ENCODE measurements at regions not wholly inside any gene's neighbourhood (a gene's known extent, or its start where the extent isn't known, plus 50 kb on each side); places are given as distances from the start of the nearest gene placed in this dataset.

GRCh38 chr17:55582897-55583296 is 71.6 kb upstream of the SMIM36 start:
- no peak overlapping the region for H3K4me3 ChIP-seq

GRCh38 chr17:55580596-55581133 is 69.4 kb upstream of the SMIM36 start:
- Histone ChIP-seq H2AFZ (no peak overlapping the region), H3K79me2 (ENCODE audit: low read depth) (no peaks in the 10 kb centered on the region)
- POLR2A ChIA-PET (ENCODE audit: unreplicated experiment) = no interaction called here

More at GRCh38 chr17:55582897-55583296, 71.6 kb upstream of the SMIM36 start:
- DNase-seq = no peak
- no TSS peak for BruUV-seq (replicated peaks)
- TF ChIP-seq EZH2 (IDR thresholded peaks at IDR 0.05; ENCODE audit: low read depth) (no peak), CTCF (conservative IDR thresholded peaks at IDR 0.05) (no peak)
- ChIA-PET CTCF (no interaction called here), POLR2A (ENCODE audit: unreplicated experiment) (no interaction called here)
- peaks cover 18% of the 10 kb centered on the region for H3K4me1 ChIP-seq (replicated peaks; ENCODE audit: insufficient read depth)
- no peaks in the 10 kb centered on the region for H3K79me2 ChIP-seq (ENCODE audit: low read depth)
- no peaks in the 10 kb centered on the region for H4K20me1 ChIP-seq (ENCODE audit: insufficient read depth)
- H3K4me2 ChIP-seq = no peak overlapping the region
- intact Hi-C loops (cut with micrococcal nuclease; ENCODE audit: unreplicated experiment) = no loop called here
- H2AFZ ChIP-seq = no peak overlapping the region
- no peaks in the 10 kb centered on the region for H3K36me3 ChIP-seq (ENCODE audit: low read depth)
- H3K9me3 ChIP-seq (ENCODE audit: insufficient read depth, low read depth) = no peaks in the 10 kb centered on the region; the same call in 1 of the 2 replicates
- no peaks in the 10 kb centered on the region for H3K9me2 ChIP-seq (ENCODE audit: insufficient read depth)
- no peaks in the 10 kb centered on the region for H3K27me3 ChIP-seq (ENCODE audit: insufficient read depth, low read depth)
- H3K27ac ChIP-seq = no peak overlapping the region
- peaks cover 13% of the 10 kb centered on the region for H3F3A ChIP-seq (ENCODE audit: insufficient read depth, low read depth)

GRCh38 chr17:55577687-55578086 is 66.4 kb upstream of the SMIM36 start:
- Histone ChIP-seq H3K79me2 (ENCODE audit: low read depth) (no peaks in the 10 kb centered on the region), H3K27ac (no peak overlapping the region), H3K4me1 (replicated peaks; ENCODE audit: insufficient read depth) (peaks cover 14% of the 10 kb centered on the region; the same call in 1 of the 2 replicates), H2AFZ (no peak overlapping the region), H3F3A (ENCODE audit: insufficient read depth, low read depth) (no peaks in the 10 kb centered on the region), H3K4me2 (no peak overlapping the region), H3K4me3 (no peak overlapping the region), H3K9me3 (ENCODE audit: insufficient read depth, low read depth) (peaks cover 5% of the 10 kb centered on the region; the same call in 1 of the 2 replicates), H3K9me2 (ENCODE audit: insufficient read depth) (no peaks in the 10 kb centered on the region), H3K27me3 (ENCODE audit: insufficient read depth, low read depth) (no peaks in the 10 kb centered on the region), H3K36me3 (ENCODE audit: low read depth) (no peaks in the 10 kb centered on the region), H4K20me1 (ENCODE audit: insufficient read depth) (no peaks in the 10 kb centered on the region)
- CTCF ChIA-PET = no interaction called here
- no peak for DNase-seq
- intact Hi-C loops (cut with micrococcal nuclease; ENCODE audit: unreplicated experiment) = no loop called here
- POLR2A ChIA-PET (ENCODE audit: unreplicated experiment) = no interaction called here
- TF ChIP-seq EZH2 (IDR thresholded peaks at IDR 0.05; ENCODE audit: low read depth) (no peak), CTCF (conservative IDR thresholded peaks at IDR 0.05) (no peak)
- no TSS peak for BruUV-seq (replicated peaks)

More at GRCh38 chr17:55580596-55581133, 69.4 kb upstream of the SMIM36 start:
- no peak for TF ChIP-seq EZH2 (IDR thresholded peaks at IDR 0.05; ENCODE audit: low read depth)
- no peak for TF ChIP-seq CTCF (conservative IDR thresholded peaks at IDR 0.05)
- Histone ChIP-seq H4K20me1 (ENCODE audit: insufficient read depth) (no peaks in the 10 kb centered on the region), H3K36me3 (ENCODE audit: low read depth) (no peaks in the 10 kb centered on the region), H3K27ac (no peak overlapping the region), H3F3A (ENCODE audit: insufficient read depth, low read depth) (peaks cover 13% of the 10 kb centered on the region), H3K4me1 (replicated peaks; ENCODE audit: insufficient read depth) (peaks cover 29% of the 10 kb centered on the region), H3K4me2 (no peak overlapping the region), H3K9me3 (ENCODE audit: insufficient read depth, low read depth) (no peaks in the 10 kb centered on the region; the same call in 1 of the 2 replicates), H3K9me2 (ENCODE audit: insufficient read depth) (no peaks in the 10 kb centered on the region), H3K27me3 (ENCODE audit: insufficient read depth, low read depth) (no peaks in the 10 kb centered on the region), H3K4me3 (no peak overlapping the region)
- DNase-seq = no peak
- intact Hi-C loops (cut with micrococcal nuclease; ENCODE audit: unreplicated experiment) = no loop called here
- BruUV-seq (replicated peaks) = no TSS peak
- CTCF ChIA-PET = no interaction called here
